ENCODE measurements at regions not wholly inside any gene's neighbourhood (a gene's known extent, or its start where the extent isn't known, plus 50 kb on each side); places are given as distances from the start of the nearest gene placed in this dataset.

GRCh38 chr11:39569789-39570188 lies 1889.7 kb downstream of the LRRC4C start:
- Histone ChIP-seq H3K27me3 (ENCODE audit: control insufficient read depth in 4 of 4, insufficient read depth in 4 of 4, low read length in 3 of 4) (no peaks in the 10 kb centered on the region), H3K4me1 (ENCODE audit: control insufficient read depth in 4 of 4, insufficient read depth in 4 of 4, low read length in 3 of 4) (no peaks in the 10 kb centered on the region), H3K4me3 (ENCODE audit: low read depth in 1 of 3, low read length in 3 of 3) (no peak overlapping the region), H3K36me3 (ENCODE audit: control insufficient read depth in 4 of 4, insufficient read depth in 3 of 4, low read depth in 1 of 4, low read length in 3 of 4) (no peaks in the 10 kb centered on the region), H3K9me3 (ENCODE audit: control insufficient read depth in 4 of 4, low read length in 3 of 4) (no peaks in the 10 kb centered on the region), H3K27ac (ENCODE audit: low read depth in 1 of 2, low read length in 2 of 2) (no peak overlapping the region), H3K9ac (ENCODE audit: low read depth in 1 of 2, low read length in 2 of 2) (no peak overlapping the region)
- no peak for DNase-seq (ENCODE audit: low spot score)
- TF ChIP-seq FOXA1 (IDR thresholded peaks at IDR 0.05) (no peak), RXRA (IDR thresholded peaks at IDR 0.05) (no peak), YY1 (IDR thresholded peaks at IDR 0.05) (no peak), SP1 (IDR thresholded peaks at IDR 0.05) (no peak), CTCF (IDR thresholded peaks at IDR 0.05; ENCODE audit: low read depth, low read length, missing input control) (no peak), ZBTB33 (IDR thresholded peaks at IDR 0.05) (no peak), HNF4A (conservative IDR thresholded peaks at IDR 0.05) (no peak), MAX (IDR thresholded peaks at IDR 0.05) (no peak)
- 79% methylated on average over 2 of the region's 2 CpGs for WGBS

GRCh38 chr11:39542460-39542859 lies 1917.0 kb downstream of the LRRC4C start:
- Histone ChIP-seq H3K9me3 (ENCODE audit: control insufficient read depth in 4 of 4, low read length in 3 of 4) (peaks cover 0 to 4% (median 0%) of the 10 kb centered on the region in 4 donors), H3K9ac (ENCODE audit: low read depth in 1 of 2, low read length in 2 of 2) (no peak overlapping the region), H3K27me3 (ENCODE audit: control insufficient read depth in 4 of 4, insufficient read depth in 4 of 4, low read length in 3 of 4) (no peaks in the 10 kb centered on the region), H3K4me3 (ENCODE audit: low read depth in 1 of 3, low read length in 3 of 3) (no peak overlapping the region), H3K27ac (ENCODE audit: low read depth in 1 of 2, low read length in 2 of 2) (no peak overlapping the region), H3K4me1 (ENCODE audit: control insufficient read depth in 4 of 4, insufficient read depth in 4 of 4, low read length in 3 of 4) (no peaks in the 10 kb centered on the region), H3K36me3 (ENCODE audit: control insufficient read depth in 4 of 4, insufficient read depth in 3 of 4, low read depth in 1 of 4, low read length in 3 of 4) (no peaks in the 10 kb centered on the region)
- no peak for DNase-seq (ENCODE audit: low spot score)
- TF ChIP-seq RXRA (IDR thresholded peaks at IDR 0.05) (no peak), GABPA (IDR thresholded peaks at IDR 0.05 in 1 of 2, conservative IDR thresholded peaks at IDR 0.05 in 1 of 2) (no peak), HNF4A (conservative IDR thresholded peaks at IDR 0.05) (no peak), YY1 (IDR thresholded peaks at IDR 0.05) (no peak), JUND (IDR thresholded peaks at IDR 0.05) (no peak), FOXA2 (IDR thresholded peaks at IDR 0.05) (no peak), EGR1 (IDR thresholded peaks at IDR 0.05; ENCODE audit: low read depth in 2 of 2) (no peak), ZBTB33 (IDR thresholded peaks at IDR 0.05) (no peak), CTCF (IDR thresholded peaks at IDR 0.05; ENCODE audit: low read depth, low read length, missing input control) (no peak), NR2F2 (IDR thresholded peaks at IDR 0.05) (no peak), SP1 (IDR thresholded peaks at IDR 0.05) (no peak), MAX (IDR thresholded peaks at IDR 0.05) (no peak), HNF4G (IDR thresholded peaks at IDR 0.05) (no peak), REST (IDR thresholded peaks at IDR 0.05) (no peak), FOXA1 (IDR thresholded peaks at IDR 0.05) (no peak), TAF1 (conservative IDR thresholded peaks at IDR 0.05) (no peak), ATF3 (IDR thresholded peaks at IDR 0.05) (no peak), RAD21 (IDR thresholded peaks at IDR 0.05) (no peak)

All from liver (tissue), 8 donors.